ENCODE measurements at regions not wholly inside any gene's neighbourhood (a gene's known extent, or its start where the extent isn't known, plus 50 kb on each side); places are given as distances from the start of the nearest gene placed in this dataset.

- Histone ChIP-seq H3K27ac (no peak overlapping the region), H3K4me3 (no peak overlapping the region), H3K4me1 (no peaks in the 10 kb centered on the region), H3K27me3 (no peaks in the 10 kb centered on the region), H3K9me3 (no peaks in the 10 kb centered on the region), H3K36me3 (no peaks in the 10 kb centered on the region)
- no peak for DNase-seq (ENCODE audit: low spot score)
- TF ChIP-seq CTCF (IDR thresholded peaks at IDR 0.05): no peak
Measured at GRCh38 chr11:57972013-57972367, 51.7 kb upstream of the OR9Q1 start.
